HG03108 (cell line): ENCODE measurements at regions not wholly inside any gene's neighbourhood (a gene's known extent, or its start where the extent isn't known, plus 50 kb on each side); places are given as distances from the start of the nearest gene placed in this dataset.
"Not testable (repeated sequence)": the region's sequence is repeated elsewhere in the genome, so short reads cannot be mapped to it uniquely, and the experiment has no call there.

Source experiments
- ATAC-seq: cut with Tn5 transposase; IDR thresholded peaks from one replicate; pipeline ENCODE4 v1.9.1; 2021; ENCODE audit warnings: moderate library complexity; ENCODE audit not compliant: unreplicated experiment

DNA sequence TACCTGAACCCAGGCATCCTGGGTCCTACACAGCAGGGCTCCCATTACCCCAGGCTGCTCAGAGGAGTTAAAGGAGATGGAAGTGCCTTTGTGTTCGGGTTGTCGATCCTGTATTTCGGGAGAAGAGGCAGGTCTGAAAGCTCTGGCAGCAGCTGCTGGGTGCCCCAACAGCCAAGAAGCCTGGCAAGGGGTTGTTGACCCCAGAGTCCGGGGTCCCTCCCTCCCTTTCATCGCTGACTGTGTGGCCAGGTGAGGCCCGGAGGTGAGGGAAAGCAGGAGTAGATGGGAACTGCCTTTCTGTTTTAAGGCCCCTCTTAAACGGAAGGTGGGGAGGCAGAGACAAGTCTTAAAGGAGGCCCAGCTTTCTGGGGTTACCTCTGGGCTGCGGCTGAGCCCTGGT lies 106.0 kb upstream of the SYT13 start:
- ATAC-seq: no peak

DNA sequence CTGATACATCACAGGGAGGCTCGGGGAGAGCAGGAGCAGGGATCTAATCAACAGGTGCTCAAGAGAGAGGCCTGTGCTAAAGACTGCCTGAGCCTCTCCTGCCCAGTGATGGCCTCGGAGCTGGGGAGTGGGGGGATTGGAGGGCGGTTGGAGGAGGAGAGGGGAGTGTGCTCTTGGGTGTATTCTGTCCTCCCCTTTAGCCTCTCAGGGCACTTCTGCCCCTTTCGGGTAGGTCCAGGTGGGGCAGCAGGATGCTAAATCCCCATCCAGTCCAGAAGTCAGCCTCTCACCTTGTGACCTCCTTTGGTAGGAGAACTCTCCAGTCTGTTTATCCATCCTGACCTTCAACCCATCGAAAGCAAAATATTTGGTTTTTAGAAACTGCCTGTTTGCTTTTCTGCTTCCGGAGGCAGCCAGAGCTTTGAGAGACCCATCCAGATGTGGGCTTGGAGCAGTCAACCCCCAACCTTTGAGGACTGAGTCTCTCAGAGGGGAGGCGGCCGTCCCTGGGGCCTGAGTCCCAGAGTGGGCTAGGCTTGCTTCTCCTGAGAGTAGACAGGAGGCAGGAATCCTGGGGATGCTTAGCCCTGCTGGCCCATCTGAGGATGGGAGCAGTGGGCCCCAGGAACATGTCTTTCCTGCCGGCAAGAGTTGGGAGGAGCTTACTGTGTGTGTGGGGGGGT lies 105.2 kb upstream of the SYT13 start:
- no peak for ATAC-seq

DNA sequence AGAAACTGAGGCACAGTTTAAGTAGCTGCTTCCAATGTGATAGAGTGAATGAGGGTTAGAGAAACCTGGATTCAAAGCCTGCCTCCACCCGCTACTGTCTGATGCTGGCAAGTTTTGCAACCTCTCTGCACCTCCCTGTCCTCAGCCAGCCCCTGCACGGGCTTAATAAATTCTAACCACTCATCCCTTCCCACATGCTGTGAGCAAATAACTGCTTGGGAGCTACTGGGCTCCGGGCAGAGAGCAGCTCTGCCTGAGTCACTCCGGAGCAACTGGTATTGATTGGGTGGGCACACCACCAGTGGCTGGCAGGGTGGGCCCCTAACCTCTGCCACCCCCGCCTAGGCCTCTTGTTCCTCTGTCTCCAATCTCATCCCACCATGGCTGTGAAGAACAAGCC lies 104.3 kb upstream of the SYT13 start:
- ATAC-seq: no peak

DNA sequence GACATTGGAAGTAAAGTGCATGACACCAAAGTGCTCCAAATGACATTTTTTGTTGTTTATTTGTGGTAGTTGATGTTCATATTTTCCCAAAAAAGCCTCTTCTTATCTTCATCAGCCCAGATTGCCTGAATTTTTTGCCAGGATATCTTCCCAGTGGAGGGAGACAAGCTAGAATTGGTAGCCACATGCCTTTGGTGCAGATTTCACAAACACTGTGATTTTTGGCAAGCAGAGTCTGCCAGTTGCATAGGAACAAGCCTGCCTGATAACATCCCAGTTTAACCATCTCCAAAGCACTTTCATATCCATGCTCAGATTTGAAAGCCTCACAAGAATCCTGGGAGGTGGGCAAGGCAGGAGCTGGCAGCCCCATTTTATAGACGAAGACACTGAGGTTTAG lies 102.3 kb upstream of the SYT13 start:
- no peak for ATAC-seq

DNA sequence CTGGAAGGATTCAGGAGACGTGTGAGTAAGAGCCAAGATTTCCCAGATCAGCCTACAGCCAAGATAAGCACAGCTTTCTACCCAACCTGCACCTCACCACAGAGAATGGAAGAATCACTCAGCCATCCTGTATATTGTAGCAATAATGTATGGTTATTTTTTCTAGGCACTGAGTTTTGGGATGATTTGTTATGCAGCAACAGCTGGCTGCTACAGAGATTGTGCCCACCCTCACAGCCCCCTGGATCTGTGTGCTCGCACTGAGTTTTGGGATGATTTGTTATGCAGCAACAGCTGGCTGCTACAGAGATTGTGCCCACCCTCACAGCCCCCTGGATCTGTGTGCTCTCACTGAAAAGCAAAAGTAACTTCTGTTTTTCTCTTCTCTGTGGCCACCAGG lies 101.7 kb upstream of the SYT13 start:
- ATAC-seq: not testable (repeated sequence)

DNA sequence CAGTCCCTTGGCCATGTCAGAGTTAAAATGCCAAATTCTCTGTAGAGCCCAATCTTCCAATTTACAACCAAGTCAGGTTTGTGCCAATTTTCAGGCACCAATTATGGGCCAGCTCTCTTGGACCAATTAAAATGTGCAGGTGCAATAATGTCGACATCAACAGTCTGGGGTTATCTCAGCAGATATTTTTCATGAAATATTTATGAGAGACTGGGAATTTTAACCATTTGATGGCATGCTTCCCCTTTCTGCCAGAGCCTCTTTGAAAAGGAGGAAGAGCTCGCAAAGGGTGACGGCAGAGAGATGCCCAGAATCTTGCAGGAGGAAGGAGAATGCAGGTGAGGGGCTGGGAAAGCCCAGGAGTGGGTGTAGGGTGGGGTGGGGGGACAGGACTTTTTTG lies 100.8 kb upstream of the SYT13 start:
- ATAC-seq: no peak

DNA sequence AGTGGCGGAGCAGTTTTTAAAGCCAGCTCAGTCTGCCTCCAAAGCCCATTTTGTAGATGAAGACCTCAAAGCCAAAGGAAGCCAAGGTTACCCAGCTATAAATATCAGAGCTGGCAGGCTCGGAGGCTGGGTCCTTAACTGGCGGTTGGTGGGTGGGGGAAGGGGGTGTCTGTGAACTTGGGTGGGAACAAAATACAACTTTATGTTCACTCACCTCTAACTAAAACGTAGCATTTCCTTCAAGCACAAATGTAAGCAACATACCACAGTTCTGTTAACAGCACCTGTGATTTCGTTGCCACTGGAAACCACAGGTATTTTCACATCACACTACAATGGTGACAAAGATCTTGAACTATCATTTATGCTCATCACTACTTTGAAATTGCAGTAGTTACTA lies 99.7 kb upstream of the SYT13 start:
- ATAC-seq: no peak

DNA sequence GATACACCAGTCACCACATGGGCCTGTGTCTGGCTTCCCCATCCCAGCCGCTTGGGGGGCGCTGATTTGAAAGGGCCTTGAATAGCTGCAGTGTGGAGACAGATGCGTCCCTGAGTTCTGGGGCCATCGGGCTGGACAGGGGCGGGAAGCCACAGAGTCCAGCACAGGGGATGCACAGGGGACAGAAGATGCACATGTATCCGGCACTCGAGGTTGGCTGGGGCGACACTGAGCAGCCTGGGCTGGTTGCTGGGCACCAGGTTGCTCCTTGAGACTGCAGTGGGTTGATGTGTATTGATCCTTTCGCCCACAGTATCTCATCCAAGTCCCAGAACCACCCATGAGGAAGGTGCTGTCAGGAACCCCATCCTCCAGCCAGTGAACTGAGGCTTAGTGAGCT lies 99.3 kb upstream of the SYT13 start:
- no peak for ATAC-seq

DNA sequence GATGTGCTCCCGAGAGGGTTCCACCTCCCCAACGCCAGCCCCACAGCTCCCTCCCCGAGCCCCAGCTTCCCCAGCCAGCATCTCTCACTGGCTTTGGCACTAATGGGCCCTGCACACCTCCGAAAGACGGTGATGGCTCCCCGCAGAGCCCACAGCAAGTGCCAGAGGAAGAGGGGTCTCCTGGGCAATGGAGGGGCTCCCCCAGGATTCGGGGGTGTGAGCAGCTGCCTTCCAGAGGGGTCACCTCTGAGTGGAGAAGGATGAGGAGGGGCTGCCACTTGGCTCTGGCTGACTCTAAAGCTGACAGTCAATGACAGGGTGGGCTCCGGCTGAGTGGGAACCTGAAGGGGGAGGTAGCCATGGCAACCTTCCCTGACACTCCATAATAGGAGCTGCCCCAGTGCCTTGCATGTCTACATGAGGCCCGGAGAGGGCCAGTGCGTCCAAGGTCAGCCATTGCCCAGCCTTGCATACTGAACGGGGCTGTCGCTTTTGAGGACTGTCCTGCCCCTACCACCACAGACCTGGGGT lies 98.6 kb upstream of the SYT13 start:
- no peak for ATAC-seq

DNA sequence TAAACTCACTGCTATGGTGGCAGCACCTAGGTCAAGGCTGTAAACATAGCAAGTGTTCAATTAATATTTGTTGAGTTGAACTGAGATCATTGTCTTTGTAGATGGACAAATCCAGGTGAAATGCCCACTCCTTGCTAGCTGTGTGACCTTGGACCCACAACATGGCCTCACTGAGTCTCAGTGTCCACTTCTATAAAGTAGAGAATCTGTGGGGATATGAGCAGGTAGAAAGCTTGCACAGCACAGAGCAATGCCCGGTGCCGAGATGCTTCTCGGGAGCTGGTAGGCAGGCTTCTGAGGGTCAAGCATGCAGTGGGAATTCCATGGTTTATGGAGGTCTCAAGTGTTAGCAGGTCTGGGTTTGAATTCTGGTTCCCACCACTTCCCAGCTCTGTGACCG lies 97.9 kb upstream of the SYT13 start:
- ATAC-seq: no peak

DNA sequence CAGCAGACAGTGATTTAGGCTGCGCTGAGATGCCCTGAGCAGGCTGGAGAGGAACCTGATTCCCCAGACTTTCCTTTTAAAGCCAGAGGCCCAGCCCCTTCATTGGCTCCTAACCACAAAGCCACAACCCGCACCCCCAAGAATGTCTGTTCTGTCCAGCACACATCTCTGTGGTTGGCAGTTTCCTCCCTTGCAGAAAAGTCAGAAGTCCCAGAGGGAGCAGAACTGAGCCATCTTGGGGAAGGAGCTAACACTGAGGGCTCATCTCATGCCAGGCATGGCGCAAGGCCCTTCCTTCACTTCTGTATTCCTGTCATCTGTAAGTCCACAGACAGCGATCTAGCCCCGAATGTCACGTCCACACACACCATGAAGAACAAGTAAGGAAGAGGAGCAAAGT lies 97.1 kb upstream of the SYT13 start:
- no peak for ATAC-seq

DNA sequence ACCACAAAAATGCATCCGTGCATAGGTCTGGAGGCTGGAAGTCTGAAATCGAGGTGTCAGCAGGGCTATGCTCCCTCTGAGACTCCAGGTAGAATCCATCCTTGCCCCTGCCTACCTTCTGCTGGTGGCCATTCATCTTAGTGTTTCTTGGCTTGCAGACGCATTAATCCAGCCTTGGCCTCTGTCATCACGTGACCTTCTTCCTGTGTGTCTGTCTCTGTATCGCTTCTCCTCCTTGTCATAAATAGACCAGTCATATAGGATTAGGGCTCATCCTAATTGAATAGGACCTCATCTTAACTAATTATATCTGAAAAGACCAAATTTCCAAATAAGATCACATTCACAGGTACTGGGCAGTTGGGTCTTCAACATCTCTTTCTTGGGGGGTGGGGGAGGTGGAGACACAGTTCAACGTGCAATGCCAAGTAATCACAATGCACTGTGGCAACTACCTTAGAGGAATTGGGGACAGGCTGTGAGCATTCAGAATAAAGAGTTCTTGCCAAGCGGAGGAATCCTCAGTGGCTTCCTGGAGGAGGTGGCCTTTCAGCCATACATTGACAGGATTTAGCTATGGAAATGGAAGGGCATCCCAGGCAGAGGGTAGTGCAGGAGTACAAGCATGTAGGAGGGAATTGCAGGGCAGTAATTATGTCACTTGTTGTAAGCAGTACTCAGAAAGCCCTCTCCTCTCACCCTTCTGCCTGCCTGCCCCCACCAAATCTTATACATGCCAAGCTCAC lies 96.2 kb upstream of the SYT13 start:
- ATAC-seq: no peak

DNA sequence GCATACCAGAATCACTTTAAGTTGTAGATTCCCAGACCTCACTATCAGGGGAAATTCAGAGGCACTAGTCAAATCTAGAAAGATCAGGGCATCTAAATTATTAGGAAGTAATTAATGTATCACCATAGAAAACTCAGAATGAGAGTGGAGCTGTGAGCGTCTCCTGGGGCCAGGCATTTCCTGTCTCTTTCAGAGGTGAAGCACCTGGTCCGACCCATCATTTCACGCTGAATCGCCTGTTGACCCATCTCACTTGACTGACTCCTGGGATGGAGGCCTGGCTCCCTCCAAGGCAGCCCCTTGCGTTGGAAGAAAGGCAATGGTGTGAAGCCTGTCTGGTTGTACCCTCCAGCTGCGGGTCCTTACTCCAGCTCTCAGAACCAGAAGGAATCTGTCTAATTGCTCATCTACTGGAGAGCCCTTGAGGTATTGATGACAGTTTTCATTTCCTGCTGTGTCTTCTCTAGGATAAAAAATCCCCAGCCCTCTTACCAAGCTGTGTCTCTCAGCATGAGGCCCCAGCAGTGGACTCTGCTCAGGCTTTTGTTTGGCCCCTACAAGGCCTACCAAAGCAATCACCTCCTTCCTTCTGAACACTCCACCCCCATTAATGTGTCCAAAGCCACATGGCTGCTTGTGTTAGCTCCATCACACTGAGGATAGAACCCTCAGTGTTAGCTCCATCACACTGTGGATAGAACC lies 93.2 kb upstream of the SYT13 start:
- no peak for ATAC-seq

DNA sequence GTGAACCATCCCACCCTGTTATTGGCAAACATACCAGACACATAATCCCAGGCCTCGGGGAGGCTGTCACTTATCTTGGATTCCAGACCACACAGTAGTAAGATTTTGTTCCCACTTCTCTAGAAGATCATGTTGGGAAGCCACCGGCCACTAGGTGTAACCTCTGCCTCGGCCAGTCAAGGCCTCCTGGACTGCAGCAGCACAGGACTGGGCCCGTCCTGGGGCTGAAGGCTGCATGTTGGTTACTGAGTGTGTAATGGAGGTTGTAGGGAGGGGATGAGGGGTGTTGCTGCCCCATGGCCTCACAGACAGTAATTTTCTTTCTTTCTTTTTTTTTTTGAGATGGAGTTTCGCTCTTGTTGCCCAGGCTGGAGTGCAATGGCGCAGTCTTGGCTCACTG lies 92.4 kb upstream of the SYT13 start:
- no peak for ATAC-seq

DNA sequence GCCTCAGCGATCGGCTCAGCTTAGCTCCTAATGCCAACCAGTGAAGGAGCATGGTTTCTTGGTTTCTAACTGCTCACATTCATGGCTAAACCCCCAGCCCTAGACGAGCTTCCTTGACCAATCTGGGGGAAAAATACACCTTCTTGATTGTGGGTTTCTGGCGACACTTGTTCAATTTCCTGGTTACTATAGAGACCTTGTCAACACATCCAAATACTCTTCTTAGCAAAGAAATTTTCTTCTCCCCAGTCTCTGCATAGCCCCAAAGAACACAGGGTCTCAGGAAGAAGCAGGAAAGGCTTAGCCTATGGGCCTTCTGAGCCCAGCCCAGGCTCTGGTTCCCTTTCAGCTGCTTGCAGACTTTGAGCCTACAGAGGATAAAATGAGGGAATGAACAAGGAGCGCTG lies 88.5 kb upstream of the SYT13 start:
- ATAC-seq: no peak

DNA sequence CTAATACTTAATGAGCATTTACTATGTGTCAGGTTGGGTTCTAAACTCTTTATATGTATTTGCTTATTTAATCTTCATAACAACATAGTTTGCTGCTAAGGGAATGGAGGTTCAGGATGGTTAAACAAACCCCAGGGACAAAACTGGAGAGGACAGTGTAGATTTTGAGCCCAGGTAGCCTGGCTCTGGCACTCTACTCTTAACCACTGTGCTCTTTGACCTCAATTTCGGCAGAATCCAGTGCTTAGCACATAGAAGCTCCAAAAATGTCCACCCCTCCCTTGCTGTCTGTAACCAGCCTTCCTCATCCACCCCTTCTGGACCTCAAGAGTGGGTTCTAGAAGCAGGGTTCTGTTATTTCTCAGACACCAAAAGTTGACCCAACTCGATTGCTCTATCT lies 88.0 kb upstream of the SYT13 start:
- no peak for ATAC-seq

DNA sequence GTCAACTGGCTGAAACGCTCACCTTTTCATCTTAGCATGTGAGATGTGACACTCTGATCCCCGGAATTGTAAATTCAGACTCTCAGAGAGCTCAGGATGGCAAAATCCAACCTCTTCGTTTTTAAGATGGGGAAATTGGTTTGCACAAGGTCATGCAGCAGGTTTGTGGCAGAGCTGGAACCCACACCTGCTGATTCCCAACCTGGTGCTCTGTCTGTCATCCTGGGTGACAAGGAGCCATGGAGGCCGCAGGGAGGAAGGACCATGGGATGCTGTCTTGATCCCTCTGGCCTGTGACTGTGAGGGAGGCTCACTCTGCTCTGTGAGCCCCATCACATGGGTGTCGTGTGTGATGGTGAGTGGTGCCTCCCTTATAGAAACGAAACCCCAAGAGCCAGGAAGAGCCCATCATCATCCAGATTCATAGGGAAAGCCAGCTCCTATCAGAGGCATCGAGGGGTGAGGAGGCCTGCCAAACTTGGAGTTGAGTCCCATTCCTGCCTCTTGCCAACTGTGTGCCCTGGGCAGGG lies 87.4 kb upstream of the SYT13 start:
- ATAC-seq: no peak

DNA sequence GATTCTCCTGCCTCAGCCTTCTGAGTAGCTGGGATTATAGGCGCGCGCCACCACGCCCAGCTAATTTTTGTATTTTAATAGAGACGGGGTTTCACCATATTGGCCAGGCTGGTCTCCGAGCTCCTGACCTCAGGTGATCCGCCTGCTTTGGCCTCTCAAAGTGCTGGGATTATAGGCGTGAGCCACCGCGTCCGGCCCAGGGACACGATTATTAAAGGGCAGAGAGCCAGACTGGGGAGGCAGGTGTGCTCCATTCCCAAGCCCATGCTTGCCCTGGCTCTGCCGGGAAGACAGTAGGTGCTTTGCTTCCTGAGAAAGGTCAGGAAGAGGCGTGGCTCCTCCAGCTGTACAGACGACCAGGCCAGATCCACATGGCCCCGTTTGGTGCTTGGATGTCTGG lies 86.3 kb upstream of the SYT13 start:
- ATAC-seq: not testable (repeated sequence)

DNA sequence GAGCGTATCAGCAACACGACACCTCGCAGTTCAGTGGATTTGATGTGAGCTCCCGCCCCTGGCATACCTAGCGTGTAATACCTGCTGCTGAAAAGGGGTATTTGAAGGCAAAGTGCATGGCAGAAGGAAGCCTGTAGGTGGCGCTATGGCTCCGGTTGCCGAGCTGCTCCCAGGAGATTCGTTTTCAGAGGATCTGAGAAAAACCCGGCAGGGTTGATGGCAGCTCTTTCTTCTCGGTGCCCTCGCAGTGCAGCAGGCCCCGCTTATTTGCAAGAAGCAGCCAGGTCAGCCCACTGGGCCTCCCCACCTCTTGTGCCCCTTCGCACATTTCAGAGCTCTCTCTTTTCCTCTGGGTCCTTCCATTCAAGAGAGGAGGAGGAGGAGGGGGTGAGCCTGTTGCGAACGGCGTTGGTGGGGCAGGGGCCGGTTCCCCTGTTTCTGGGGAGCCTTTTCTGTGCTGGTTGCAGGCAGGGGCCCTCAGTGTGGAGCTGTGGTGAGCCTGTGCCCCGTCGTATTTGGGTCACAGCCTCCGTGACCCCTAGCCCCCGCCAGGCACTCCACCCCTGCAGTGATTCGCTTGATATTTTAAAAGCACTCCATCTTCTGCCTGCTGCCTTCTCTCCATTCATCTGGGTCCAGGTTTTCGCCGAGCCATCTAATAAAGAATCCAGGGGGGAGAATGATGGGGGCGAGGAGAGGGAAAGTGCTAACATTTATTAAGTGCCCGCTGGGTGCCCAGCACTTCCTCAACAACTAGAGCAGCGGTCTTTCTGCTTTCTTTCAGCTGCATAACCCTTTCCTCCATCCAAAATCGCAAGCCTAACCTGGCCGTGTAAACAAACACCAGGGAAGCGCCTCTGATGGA lies 85.3 kb upstream of the SYT13 start:
- peak; percentile 69 for ATAC-seq

DNA sequence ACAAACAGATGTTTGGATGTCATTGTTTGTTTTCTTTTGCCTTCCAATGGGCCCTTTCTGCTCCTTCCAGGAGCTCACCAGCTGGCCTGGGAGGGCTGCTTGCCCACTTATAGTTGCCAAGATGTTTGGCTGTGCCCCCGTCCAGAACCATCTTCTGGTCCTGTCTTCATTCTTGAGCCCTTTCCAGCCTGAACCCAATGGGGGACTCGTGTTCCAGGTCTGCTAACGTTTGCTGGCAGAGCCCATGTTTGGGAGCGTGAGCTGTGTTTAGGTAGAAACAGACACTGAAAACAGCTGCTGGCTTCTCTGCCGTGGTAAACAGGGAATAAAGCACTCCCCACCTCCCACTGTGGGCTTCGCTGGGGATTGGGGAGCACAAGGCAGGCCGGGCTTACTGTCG lies 83.2 kb upstream of the SYT13 start:
- ATAC-seq: no peak

DNA sequence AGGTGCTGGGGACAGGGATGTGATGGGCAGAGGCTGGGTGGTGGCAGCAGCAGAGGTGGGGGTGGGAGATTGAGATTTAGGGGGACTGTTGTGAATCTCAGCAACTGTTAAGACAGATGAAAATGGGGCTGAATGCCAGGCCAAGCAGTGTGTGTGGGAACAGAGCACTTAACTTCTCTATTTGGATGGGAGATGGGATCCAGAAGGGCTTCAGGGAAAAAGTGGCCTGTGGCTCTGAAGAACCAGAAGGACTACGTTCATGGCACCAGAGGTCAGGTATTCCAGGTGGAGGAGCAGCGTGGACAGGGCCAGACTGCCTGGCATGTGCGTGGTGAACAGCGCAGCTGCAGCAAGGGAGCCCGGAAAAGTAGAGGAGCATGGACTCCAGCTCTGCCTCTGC lies 82.6 kb upstream of the SYT13 start:
- no peak for ATAC-seq
